Esophagus muscularis mucosa (tissue), 2 donors: ENCODE measurements at regions not wholly inside any gene's neighbourhood (a gene's known extent, or its start where the extent isn't known, plus 50 kb on each side); places are given as distances from the start of the nearest gene placed in this dataset.

Experiments
- POLR2A ChIP-seq: fragments of 450-650 bp; IDR thresholded peaks from one replicate; pipeline ENCODE4 v1.6.1; 2017; ENCODE audit warnings: antibody characterized with exemption, moderate library complexity, mild to moderate bottlenecking, low read depth
- POLR2AphosphoS5 ChIP-seq, 2 donors: sonication (generic); formaldehyde crosslinking; IDR thresholded peaks; one replicate each; pipeline ENCODE4 v1.6.1; 2017; ENCODE audit warnings: antibody characterized with exemption in 2 of 2

- no peak for TF ChIP-seq POLR2A
- TF ChIP-seq POLR2AphosphoS5 (IDR thresholded peaks at IDR 0.05) = no peak
Observed at GRCh38 chr16:86408685-86409084, 101.6 kb upstream of the FOXF1 start.
